ENCODE measurements at regions not wholly inside any gene's neighbourhood (a gene's known extent, or its start where the extent isn't known, plus 50 kb on each side); places are given as distances from the start of the nearest gene placed in this dataset.
A peak's percentile ranks its signal among the peaks of the same experiment; 100 is the strongest.

DNA sequence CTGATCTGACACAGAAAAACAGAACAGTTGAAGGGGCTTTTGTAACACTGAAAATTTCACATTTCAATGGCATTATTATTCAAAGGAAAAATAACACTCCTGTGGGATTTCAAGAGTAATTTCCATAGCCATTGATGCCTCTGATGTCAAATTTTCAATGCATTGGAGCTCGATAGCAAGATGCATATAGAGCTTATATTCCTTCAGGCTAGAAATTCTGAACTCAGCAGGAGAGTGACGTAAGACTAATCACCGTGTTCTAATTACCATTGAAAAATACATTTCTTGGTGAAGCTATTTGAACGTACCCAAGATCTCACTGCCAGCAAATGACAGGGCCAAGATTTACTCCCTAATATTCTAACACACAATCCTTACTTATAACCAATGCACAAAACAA is 854.1 kb upstream of the TMEM132C start:
- no peak for DNase-seq (ENCODE audit: low spot score)

DNA sequence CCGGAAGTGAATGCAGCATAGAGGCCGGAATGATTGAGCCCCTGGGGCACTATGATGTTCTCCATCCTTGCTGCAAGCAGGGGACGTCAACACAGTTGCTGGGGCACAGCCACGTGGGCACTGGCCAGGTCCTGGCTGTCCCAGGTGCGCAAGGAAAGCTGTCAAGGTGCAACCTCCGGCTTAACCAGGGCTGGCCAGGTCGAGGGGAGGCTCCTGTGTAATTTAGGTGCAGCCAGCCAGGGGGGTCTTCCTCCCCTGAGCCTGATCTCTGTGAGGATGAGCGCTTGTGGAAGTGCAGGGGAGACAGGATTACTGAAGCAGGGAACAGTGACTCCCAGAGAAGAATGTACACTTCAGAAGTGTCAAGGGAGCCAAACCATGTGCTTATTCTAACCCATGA is 852.8 kb upstream of the TMEM132C start:
- no peak for DNase-seq (ENCODE audit: low spot score)

DNA sequence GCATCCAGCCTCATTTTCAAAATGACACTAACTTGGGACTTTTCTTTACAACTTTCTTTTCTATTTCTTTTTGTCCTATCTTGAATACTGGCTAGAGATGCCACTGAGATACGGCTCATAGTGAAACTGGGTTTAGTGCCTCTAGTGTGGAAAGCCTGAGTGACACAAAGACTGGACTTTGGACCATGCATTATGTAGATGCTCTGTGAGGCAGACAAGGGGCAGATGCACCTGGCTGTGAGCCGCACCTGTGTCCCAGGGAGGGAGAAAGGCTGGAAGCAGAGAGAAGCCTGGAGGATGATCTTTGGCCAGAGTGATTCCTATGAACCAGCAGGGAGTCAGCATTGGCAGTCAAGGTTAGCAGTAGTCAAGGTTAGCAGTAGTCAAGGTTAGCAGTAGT is 852.3 kb upstream of the TMEM132C start:
- no peak for DNase-seq (ENCODE audit: low spot score)

DNA sequence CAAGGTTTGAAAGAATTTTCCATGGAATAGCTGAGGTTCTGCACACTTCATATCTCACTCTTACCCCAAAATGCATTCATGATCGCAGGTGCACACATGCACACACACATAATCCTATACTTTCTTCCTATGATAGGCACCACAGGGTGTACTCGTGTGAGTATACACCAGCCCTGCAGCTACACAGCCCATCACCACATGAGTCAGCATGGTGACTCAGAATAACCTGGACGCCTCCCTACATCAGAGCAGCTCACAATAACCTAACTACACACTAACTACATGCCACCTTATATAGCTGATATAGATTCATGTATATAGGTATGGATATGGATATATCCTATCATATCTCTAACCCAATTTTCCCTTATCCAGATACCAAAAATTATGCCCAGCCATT is 850.2 kb upstream of the TMEM132C start:
- DNase-seq (ENCODE audit: low spot score) = no peak

DNA sequence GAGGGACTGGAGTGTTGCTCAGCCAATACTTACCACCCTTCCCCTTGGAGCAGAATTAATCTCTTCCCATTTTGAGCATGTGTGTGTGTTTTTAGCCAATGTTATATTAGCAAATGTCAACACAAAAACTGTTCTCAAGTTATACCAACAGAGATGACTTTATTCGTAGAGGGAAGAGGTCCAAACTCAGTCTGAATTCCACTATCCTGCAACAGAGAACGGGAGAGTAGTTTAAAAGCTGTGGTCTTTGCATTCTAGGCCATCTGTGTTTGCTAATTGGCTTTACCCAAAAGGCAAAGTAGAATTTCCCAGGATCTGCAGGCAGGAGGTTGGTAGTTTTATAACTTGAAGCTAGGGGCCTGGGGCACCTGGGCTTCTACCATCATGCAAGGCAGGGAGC is 847.9 kb upstream of the TMEM132C start:
- DNase-seq (ENCODE audit: low spot score) = no peak

DNA sequence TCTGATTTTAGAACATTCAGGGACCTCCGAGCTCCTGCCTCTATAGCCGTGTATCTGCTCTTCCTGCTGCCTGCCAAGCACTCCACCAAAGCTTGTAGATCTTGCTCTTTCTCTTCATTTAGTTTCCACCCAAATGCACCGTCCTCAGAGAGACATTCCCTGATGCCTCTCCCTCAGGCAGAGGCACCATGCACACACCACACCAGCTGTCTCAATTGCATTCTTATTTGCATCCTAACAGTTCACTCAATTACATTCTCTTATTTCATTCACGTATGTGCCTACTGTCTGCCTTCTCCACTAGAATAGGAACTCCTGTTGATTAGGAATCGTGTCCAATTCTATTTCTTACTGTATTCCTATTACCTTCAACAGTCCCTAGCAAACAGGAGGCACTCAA is 845.4 kb upstream of the TMEM132C start:
- no peak for DNase-seq (ENCODE audit: low spot score)

DNA sequence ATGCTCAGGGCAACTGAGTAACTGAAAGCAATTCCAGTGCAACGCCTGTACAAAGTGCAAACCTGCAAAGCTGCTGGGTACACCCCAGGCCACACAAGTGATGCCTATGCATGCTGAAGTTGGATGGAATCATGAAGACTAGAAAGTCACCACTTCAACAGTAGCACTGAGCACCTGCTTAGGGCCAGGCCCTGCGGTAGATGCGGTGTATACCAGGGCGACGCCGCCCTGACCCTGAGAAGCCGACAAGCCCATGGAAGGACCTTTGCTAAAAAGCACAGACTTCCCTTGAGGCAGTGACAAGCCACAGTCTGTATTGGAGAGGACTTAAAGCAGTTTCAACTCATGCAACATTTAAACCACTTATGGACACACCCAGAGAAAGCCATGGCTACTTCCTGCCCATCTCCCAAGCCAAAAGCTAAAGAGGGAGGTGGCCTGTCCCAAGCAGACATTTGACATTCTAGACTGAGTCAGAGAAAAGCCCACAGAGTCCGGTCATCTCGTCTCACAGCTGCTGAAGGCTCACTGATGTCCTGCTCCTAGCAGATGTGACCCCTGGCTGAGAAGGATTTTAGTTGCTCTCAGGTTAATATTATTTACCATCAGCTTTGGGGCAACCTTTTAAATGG is 843.9 kb upstream of the TMEM132C start:
- no peak for DNase-seq (ENCODE audit: low spot score)

DNA sequence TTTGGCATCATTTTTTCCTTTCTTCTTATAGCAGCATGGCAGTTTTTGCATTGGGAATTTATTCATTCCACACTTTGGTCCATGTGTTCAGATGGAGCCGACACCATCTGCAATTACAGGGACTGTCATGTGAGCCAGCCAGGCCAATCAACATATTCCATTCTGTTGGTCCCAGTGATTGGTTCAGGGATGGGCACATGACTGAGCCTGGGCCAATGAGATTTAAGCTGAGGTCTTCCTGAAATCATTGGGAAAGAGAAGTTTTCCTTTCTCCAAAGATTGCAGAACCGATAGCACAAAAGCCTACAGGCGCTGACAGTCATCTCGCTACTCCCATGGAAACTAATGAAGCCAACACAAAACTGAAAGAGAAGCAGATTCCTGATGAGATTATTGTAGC is 841.5 kb upstream of the TMEM132C start:
- DNase-seq (ENCODE audit: low spot score) = no peak

DNA sequence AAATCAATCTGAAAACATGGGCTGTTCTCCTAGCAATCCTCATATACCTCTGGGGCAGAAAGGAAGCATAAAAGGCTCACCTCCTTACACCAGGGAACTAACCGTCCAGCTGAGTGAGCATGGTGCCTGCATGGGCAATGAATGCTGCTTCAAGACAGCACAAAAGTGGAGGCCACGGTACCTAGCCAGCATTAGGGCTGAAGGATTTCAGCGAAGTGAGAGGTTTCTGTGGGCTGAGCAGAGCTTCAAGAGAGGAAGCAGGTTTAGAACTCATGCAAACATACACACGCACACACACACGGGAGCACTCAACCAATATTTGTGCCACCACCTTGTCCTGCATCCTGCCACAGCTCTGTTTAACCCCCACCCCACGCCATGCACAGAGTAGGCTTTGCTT is 838.5 kb upstream of the TMEM132C start:
- no peak for DNase-seq (ENCODE audit: low spot score)

DNA sequence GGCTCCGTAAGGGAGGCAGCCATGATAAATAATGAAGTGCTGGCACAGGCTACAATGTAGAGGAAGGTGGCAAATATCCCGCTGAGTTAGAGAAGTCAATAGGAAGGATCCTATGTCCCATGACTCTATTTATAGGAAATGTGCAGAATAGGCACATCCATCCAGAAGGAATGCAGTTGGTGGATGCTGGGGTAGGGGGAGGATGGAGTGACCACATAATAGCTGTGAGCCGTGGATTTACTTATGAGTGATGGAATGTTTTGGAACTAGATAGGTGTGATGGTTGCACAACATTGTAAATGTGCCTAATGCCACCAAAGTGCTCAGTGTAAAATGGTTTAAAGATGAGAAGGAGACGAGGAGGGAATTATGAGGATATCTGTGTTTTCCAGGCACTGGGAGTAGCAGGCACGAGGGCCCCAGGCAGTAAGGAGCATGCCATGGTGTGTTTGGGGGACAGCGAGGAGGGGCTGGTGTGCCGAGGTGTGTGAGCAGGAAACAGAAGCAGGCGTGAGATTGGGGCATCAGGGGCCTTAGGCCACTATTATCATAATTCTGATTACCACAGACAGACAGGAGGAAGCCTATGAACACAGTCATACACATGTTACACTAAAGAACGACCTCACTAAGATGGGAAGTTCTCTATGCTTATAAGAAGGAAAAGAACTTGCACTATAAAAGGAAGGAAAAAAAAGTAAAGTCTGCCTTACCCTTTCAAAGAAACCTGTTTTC is 837.3 kb upstream of the TMEM132C start:
- no peak for DNase-seq (ENCODE audit: low spot score)

DNA sequence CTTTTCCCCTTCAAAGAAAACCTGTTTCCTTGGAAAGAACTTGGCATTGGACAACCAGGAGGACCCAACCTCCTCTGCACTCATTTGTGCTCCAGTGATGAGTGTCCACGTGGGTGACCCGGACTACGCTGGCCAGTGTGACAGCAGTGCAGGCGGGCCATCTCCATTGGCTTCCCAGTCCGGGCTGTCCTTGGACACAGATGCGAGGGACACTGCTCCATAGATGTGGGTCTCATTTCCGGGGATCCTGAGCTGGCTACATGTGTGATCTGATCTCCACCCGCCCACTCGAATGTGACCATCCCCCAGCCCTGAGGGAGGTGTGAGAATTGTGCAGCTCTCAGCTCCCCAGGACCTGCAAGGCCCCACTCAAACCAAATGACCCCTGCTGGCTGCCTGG is 836.6 kb upstream of the TMEM132C start:
- no peak for DNase-seq (ENCODE audit: low spot score)

DNA sequence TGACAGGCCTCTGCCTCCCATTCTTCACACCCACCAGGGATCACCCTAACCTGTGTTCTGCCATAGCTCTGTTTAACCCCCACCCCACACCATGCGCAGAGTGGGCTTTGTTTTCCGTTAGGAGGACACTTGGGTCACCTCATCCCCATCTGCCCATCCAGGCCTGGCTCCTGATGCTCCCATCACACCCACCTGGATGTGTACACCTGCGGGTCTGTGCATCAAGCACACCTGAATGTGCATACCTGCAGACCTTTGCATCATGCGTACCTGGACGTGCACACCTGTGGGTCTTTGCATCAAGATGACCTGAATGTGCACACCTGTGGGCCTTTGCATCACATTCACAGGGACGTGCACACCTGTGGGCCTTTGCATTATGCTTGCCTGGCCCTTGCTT is 835.8 kb upstream of the TMEM132C start:
- DNase-seq (ENCODE audit: low spot score) = no peak

DNA sequence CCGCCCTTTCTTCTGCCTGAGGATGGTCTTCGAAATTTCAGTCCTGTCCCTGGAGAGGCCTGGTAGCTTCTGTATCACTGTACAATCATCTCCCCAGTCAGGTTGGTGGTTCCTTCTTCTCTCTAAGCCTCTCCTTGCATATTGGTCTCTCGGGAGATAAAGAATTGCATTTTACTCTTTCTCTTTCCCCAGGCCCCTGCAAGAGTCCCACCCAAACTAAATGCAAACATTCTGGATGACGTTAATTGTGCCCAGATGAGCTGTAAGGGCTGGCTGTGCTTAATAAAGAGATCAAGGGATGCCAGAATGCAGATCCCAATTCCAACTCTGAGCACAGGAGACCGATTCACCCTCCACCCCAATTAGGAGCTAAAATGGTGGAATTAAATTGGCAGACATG is 835.4 kb upstream of the TMEM132C start:
- no peak for DNase-seq (ENCODE audit: low spot score)

DNA sequence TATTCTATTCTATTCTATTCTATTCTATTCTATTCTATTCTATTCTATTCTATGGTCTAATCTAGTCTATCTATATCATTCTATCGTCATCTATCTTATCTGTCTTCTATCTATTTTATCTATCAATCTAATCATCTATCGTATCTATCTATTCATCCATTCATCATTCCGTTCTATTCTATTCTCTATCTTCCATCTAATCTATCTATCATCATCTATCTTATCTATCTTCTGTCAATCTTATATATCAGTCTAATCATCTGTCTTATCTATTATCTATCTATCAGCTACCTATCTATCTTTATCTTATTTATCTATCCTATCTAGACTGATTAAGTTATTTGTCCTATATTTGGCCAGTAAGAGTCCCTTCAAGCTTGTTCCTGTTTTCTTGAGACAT is 831.5 kb upstream of the TMEM132C start:
- DNase-seq (ENCODE audit: low spot score) = no peak

DNA sequence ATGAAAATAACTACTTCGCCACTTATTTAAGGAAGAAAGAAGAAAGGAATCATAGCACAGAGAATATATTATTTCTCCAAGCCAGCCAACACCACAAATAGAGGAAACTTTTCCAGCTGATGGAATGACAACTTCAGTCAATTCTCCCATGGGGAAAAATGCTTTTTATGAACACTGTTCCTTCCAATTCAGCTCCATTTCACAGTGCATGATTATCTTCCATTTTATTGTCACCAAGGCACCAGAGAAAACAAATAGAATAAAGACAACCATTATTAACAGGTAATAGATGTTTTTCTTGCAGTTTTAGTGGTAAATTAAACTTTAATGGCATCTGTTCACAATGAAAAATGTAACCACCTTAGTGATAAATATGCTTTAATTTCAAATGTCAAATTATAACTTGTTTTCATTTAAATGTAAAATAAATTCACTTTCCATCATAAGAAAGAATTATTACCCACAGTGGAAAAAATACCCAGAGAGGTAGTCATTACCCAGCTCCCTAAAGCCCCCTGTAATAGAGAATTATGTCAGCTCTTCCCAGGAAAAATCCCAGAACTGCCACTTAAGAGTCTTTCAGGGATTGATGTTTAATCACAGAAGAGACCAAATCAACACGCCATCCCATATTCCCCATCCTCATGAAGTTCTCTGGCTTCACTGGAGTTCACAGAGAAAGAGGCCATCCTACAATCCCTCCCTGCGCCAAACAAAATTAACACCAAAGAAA is 828.3 kb upstream of the TMEM132C start:
- no peak for DNase-seq (ENCODE audit: low spot score)

DNA sequence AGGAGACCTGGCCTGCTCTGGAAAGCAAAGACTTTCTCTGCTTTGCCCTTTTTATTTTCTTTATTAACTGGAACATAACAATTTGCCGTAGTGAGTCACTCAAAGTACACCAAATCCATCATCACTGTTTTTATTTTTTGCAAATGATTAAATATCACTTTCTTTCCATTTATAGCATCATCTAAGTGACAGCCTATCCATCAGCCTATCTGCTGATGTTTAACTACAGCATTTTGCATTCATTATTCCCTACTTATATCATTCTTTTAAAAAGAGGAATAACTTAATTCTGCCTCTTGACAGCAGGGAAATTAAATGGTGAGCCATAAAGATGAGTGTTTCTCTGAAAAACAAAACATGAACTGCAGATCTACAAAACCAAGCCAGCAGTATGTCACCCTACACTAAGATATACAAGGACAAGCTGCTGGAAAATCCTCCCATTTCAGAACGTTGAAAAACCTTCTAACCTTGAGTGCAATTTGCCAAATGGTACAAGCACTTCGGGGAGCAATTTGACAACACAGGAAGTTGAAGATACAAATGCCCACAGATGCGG is 821.3 kb upstream of the TMEM132C start:
- DNase-seq (ENCODE audit: low spot score) = no peak

DNA sequence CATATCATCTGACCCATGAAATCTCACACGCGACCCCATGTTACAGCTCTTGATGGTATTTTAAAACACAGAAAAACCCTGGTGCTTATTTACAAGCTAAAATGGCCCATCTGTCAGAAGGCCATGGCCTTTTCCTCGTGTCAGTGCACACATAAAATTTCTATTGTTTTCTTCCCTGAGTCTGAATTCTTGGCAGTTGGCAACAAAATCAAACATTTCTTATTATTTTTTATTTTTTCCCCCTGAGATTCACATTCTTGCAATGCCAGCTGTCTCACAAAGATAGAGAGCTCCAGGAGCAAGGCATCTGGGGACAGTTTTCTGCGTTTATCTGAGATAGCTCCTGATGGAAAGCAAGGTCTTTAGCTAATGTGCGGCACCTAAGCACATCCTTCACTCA is 818.1 kb upstream of the TMEM132C start:
- DNase-seq (ENCODE audit: low spot score) = no peak

DNA sequence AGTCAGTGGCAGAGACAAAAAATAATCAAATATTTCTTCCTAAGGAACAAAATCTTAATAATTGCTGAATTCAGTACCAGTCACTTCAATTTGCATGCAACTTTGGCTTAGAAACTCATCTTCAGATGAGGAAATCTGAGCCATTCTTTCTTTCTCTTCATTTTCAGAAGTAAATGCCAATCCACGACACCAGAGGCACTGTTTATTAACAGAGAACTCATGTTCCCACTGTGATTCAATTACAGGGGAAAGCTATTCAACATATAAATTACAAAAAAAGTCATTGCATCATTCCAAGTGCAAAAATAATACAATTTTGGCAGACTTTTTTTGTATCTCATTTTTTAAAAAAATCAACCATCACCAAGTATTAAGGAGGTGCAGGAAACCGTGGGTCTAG is 816.1 kb upstream of the TMEM132C start:
- DNase-seq (ENCODE audit: low spot score) = no peak

DNA sequence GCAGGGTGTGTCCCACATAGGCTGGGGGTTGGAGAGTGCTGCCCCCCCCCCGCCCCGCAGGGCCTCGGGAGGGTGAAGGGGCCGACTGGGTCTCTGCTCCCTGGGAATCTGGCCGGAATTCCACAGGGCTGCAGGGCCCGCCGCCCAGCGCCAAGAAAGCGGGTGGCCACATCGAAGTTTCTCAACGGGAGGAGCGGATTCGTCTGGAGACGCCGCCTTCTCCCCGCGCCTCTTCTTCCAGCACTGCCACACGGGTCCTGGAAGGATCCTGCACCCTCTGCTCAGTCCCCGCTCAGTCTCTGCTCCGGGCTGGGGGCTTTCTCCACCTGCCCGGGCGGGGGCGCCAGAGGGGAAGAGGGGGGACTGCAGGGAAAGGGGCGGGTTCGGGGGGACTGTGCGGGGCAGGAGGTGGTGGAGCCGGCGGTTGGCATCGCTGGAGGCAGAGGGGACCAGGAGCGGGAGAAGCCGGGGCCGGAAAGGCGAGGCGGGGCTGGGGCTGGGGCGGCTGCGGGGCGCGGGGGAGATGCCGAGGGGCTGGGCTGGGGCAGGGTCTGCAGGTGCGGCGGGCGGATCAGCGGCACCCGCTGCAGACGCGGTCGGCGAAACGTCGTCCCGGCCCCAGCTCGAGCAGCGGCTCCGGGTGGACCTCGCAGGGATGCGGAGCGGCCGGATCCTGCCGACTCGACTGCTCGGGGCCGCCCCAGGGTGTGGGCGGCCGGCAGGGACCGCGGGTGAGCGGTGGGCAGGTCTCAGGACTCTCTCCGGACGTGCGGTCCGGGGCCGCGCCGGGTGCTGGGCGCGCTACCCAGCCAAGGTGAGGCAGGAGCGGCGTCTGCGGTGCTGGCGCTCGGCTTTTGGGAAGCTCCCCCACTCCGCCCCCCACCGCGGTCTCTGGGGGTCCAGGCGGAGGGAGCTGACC is 811.4 kb upstream of the TMEM132C start:
- DNase-seq (ENCODE audit: low spot score) = peak; percentile 33

DNA sequence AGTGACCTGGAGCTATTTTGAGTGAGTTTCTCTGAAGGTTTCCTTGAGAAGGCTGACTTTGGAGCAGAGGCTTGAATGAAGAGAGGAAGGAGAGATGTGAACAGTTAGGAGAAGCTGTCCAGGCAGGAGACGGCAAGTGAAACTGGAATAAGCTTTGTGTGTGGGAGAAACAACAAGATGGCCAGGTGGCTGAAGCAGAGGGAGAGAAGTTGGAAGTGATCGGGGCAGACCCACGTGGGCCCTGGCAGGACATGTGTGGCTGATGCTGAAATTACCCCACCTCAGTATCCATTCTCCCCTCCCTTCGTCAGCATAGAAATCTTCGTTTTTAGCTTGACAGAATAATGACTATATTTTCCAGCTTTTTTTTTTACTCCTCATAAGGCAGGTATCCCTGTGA is 809.2 kb upstream of the TMEM132C start:
- no peak for DNase-seq (ENCODE audit: low spot score)

DNA sequence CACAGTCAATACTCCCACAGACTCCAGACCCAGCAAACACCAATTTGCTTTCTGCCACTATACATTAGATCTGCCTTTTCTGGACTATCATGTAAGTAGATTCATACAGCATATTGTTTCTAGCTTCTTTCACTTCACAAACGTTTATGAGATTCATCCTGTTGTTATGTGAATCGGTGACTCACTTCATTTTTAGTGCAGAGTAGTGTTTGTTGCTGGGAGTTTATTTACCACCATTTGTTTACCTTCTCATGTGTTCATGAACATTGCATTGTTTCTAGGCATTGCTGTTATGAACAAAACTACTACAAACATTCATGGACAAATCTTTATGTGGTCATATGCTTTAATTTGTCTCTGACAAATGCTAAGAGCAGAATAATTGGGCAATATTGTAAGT is 807.8 kb upstream of the TMEM132C start:
- DNase-seq (ENCODE audit: low spot score) = no peak

DNA sequence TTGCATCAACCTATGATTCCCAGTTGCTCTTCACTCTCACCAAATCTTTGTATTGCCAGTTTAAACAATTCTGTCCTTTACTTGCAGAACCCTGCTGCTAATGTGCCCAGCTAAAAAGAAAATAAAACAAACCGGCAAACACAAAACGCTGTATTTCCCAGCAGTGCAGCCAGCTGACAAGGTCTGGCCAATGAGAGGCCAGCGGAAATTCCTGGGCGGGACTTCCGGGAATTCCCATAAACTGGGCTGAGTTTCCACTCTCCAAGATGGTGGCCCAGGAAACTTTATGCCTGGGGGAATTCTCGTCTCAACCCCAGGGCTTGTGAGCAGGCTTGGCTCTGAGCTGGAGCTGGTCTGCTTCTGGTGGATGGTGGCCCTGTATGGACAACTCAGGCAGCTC is 807.3 kb upstream of the TMEM132C start:
- DNase-seq (ENCODE audit: low spot score) = no peak

Measured in D341Med (cell line).